Keratinocyte (primary cell): ENCODE measurements at regions not wholly inside any gene's neighbourhood (a gene's known extent, or its start where the extent isn't known, plus 50 kb on each side); places are given as distances from the start of the nearest gene placed in this dataset.

ENCODE experiments used
- DNase-seq: peaks from one replicate; pipeline ENCODE4 v3.0.0-alpha.2; 2011; ENCODE audit warnings: low read depth, missing footprints, low spot score
- FAIRE-seq: peaks from 2 replicates; lab custom pipeline; 2011; peaks lifted over from hg19 to GRCh38; lab: Jason Lieb, UNC
- H2AFZ ChIP-seq: 2 replicates; pipeline ENCODE4 v1.6.0; 2012; ENCODE audit warnings: low read length, control low read depth, inconsistent platforms; ENCODE audit not compliant: control insufficient read depth
- H3K27ac ChIP-seq: 2 replicates; pipeline ENCODE4 v1.5.1; 2011; ENCODE audit warnings: low read length; ENCODE audit not compliant: control insufficient read depth, insufficient read depth
- H3K27me3 ChIP-seq: 3 replicates; pipeline ENCODE4 v1.6.0; 2011; ENCODE audit warnings: low read length; ENCODE audit not compliant: control insufficient read depth, insufficient read depth; ENCODE audit errors: extremely low read depth
- H3K36me3 ChIP-seq, 2 experiments: 2 replicates in 1 of 2; 3 replicates in 1 of 2; pipeline ENCODE4 v1.5.1; 2011; ENCODE audit warnings: low read length in 2 of 2, mild to moderate bottlenecking in 1 of 2; ENCODE audit not compliant: control insufficient read depth in 2 of 2, insufficient read depth in 2 of 2; ENCODE audit errors: extremely low read depth in 1 of 2
- H3K4me1 ChIP-seq: 3 replicates; pipeline ENCODE4 v1.5.1; 2011; ENCODE audit warnings: low read length; ENCODE audit not compliant: control insufficient read depth, insufficient read depth; ENCODE audit errors: extremely low read depth
- H3K4me2 ChIP-seq: 3 replicates; pipeline ENCODE4 v1.6.0; 2011; ENCODE audit warnings: low read depth, low read length; ENCODE audit not compliant: control insufficient read depth, insufficient read depth; ENCODE audit errors: extremely low read depth
- H3K4me3 ChIP-seq, 3 experiments: fragments of 200-600 bp in 1 of 3; sonication (generic) in 1 of 3; 2 replicates in 2 of 3; 3 replicates in 1 of 3; pipeline ENCODE4 v1.5.1; 2011 to 2016; ENCODE audit warnings: low read length in 3 of 3, mild to moderate bottlenecking in 3 of 3, control low read depth in 2 of 3, inconsistent platforms in 1 of 3, low read depth in 1 of 3, mixed read lengths in 1 of 3, mixed run types in 1 of 3, moderate library complexity in 1 of 3; ENCODE audit not compliant: control insufficient read depth in 2 of 3, insufficient read depth in 2 of 3; ENCODE audit errors: extremely low read depth in 1 of 3
- H3K79me2 ChIP-seq: 2 replicates; pipeline ENCODE4 v1.6.0; 2012; ENCODE audit warnings: low read length; ENCODE audit not compliant: control insufficient read depth, insufficient read depth
- H3K9ac ChIP-seq: 3 replicates; pipeline ENCODE4 v1.6.0; 2011; ENCODE audit warnings: low read length; ENCODE audit not compliant: control insufficient read depth, insufficient read depth; ENCODE audit errors: extremely low read depth
- H3K9me1 ChIP-seq: 3 replicates; pipeline ENCODE4 v1.6.0; 2011; ENCODE audit warnings: low read length; ENCODE audit not compliant: control insufficient read depth, insufficient read depth; ENCODE audit errors: extremely low read depth
- H3K9me3 ChIP-seq: 2 replicates; pipeline ENCODE4 v1.5.1; 2012; ENCODE audit warnings: low read depth, low read length; ENCODE audit not compliant: control insufficient read depth
- H4K20me1 ChIP-seq: 3 replicates; pipeline ENCODE4 v1.6.0; 2011; ENCODE audit warnings: low read length; ENCODE audit not compliant: control insufficient read depth, insufficient read depth; ENCODE audit errors: extremely low read depth
- EZH2 ChIP-seq: IDR thresholded peaks from one replicate; pipeline ENCODE4 v1.6.1; 2012; ENCODE audit warnings: inconsistent platforms, mild to moderate bottlenecking, low read length, moderate library complexity
- dilution Hi-C: fragments of 300-500 bp; cut with MboI; formaldehyde crosslinking; loops from one replicate; pipeline ENCODE4 v1.7.0; 2020; ENCODE audit warnings: low sequenced_read_pairs; ENCODE audit not compliant: extremely low pct_ligation_motif_present
- TF ChIP-seq, protein P1 (sequence below), 3 experiments: IDR thresholded peaks in 1 of 3; conservative IDR thresholded peaks in 1 of 3; optimal IDR thresholded peaks in 1 of 3; 2 replicates in 2 of 3; 3 replicates in 1 of 3; pipeline versions ENCODE3 to v1.5.1; 2011; ENCODE audit warnings: low read length in 3 of 3, mild to moderate bottlenecking in 3 of 3, moderate library complexity in 2 of 3, control low read depth in 1 of 3, inconsistent platforms in 1 of 3; ENCODE audit not compliant: insufficient read depth in 2 of 3; ENCODE audit errors: extremely low read depth in 1 of 3

DNA sequence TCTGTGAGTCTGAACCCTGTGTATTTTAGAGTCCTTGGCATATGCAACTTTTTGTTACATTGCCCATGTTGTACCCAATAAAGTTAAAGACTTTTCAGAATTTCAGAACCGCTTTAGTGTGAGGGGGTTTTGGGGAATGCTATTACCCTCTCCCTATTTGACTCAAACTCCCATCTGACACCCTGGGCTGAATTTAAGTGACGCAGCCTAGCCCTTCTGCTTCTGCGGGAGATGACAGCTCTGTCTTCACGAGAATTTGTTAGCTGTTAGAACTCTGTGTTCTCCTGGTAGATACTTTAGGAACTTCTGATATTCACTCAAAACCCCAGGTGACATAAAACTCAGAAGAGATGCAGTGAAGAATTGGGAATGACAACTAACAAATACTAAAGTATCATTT is 500.6 kb upstream of the ID4 start:
- Histone ChIP-seq H3K4me1 (no peaks in the 10 kb centered on the region), H3K9me3 (no peaks in the 10 kb centered on the region), H3K9ac (no peak overlapping the region), H3K27ac (no peak overlapping the region), H3K36me3 (no peaks in the 10 kb centered on the region), H3K4me2 (no peak overlapping the region), H3K27me3 (no peaks in the 10 kb centered on the region), H4K20me1 (no peaks in the 10 kb centered on the region), H3K9me1 (no peaks in the 10 kb centered on the region), H3K4me3 (no peak overlapping the region), H3K79me2 (no peaks in the 10 kb centered on the region), H2AFZ (no peak overlapping the region)
- DNase-seq (no peak), FAIRE-seq (no peak)
- dilution Hi-C loops, result no loop called here
- no peak for TF ChIP-seq EZH2
- TF ChIP-seq, protein P1, sequence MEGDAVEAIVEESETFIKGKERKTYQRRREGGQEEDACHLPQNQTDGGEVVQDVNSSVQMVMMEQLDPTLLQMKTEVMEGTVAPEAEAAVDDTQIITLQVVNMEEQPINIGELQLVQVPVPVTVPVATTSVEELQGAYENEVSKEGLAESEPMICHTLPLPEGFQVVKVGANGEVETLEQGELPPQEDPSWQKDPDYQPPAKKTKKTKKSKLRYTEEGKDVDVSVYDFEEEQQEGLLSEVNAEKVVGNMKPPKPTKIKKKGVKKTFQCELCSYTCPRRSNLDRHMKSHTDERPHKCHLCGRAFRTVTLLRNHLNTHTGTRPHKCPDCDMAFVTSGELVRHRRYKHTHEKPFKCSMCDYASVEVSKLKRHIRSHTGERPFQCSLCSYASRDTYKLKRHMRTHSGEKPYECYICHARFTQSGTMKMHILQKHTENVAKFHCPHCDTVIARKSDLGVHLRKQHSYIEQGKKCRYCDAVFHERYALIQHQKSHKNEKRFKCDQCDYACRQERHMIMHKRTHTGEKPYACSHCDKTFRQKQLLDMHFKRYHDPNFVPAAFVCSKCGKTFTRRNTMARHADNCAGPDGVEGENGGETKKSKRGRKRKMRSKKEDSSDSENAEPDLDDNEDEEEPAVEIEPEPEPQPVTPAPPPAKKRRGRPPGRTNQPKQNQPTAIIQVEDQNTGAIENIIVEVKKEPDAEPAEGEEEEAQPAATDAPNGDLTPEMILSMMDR (optimal IDR thresholded peaks at IDR 0.05 in 1 of 3, IDR thresholded peaks at IDR 0.05 in 1 of 3, conservative IDR thresholded peaks at IDR 0.05 in 1 of 3; ENCODE audit: extremely low read depth in 1 of 3, insufficient read depth in 2 of 3, low read length in 3 of 3), result no peak

DNA sequence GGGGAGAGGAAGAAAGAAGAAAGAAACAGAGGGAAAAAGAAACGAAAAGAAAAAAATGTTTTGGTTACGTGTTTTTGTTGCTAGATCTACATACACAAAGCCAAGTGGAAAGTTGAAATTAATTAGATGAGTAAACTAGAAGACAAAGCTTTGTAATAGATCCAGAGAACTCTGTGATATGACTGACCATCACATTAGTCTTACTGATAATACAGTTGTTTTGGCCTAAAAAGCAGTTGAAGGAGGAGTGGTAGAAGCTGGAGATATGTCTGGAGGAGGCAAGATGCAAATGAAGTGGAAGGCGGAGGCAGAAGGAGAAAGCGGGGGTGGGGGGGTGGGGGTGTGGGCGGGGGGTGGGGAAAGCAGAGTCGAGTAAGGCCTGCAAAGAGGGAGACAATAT is 500.1 kb upstream of the ID4 start:
- Histone ChIP-seq H3K9ac (no peak overlapping the region), H3K27me3 (no peaks in the 10 kb centered on the region), H3K79me2 (no peaks in the 10 kb centered on the region), H2AFZ (no peak overlapping the region), H3K4me3 (no peak overlapping the region), H3K9me3 (no peaks in the 10 kb centered on the region), H3K27ac (no peak overlapping the region), H4K20me1 (no peaks in the 10 kb centered on the region), H3K36me3 (no peaks in the 10 kb centered on the region), H3K4me1 (no peaks in the 10 kb centered on the region), H3K9me1 (no peaks in the 10 kb centered on the region), H3K4me2 (no peak overlapping the region)
- no peak for DNase-seq
- dilution Hi-C loops, result no loop called here
- TF ChIP-seq EZH2, result no peak
- TF ChIP-seq, protein P1 (optimal IDR thresholded peaks at IDR 0.05 in 1 of 3, IDR thresholded peaks at IDR 0.05 in 1 of 3, conservative IDR thresholded peaks at IDR 0.05 in 1 of 3; ENCODE audit: extremely low read depth in 1 of 3, insufficient read depth in 2 of 3, low read length in 3 of 3), result no peak
- no peak for FAIRE-seq
